ENCODE measurements at regions not wholly inside any gene's neighbourhood (a gene's known extent, or its start where the extent isn't known, plus 50 kb on each side); places are given as distances from the start of the nearest gene placed in this dataset.

DNA sequence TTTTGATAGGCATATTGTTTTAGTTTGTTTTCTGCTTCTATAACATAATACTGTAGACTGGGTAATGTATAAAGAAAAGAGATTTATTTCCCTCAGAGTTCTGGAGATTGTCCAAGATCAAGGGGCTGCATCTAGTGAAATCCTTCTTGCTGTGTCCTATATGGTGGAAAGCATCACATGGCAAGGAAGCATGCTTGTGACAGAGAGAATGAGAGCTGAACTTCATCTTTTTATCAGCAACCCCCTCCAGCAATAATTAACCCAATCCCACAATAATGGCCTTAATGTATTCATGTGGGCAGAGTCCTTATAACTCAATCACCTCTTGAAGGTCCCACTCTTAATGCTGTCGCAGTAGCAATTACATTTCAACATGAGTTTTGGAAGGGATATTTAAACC, 141.4 kb downstream of the CENPW start:
- Mint-ChIP-seq H3K4me1 (peaks cover 4% of the 10 kb centered on the region), H3K4me3 (no peak overlapping the region), H3K27ac (no peak overlapping the region), H3K9me3 (peaks cover 14% of the 10 kb centered on the region), H3K36me3 (peaks cover 2% of the 10 kb centered on the region), H3K27me3 (ENCODE audit: low read depth) (no peaks in the 10 kb centered on the region)
- TF ChIP-seq, protein P1, sequence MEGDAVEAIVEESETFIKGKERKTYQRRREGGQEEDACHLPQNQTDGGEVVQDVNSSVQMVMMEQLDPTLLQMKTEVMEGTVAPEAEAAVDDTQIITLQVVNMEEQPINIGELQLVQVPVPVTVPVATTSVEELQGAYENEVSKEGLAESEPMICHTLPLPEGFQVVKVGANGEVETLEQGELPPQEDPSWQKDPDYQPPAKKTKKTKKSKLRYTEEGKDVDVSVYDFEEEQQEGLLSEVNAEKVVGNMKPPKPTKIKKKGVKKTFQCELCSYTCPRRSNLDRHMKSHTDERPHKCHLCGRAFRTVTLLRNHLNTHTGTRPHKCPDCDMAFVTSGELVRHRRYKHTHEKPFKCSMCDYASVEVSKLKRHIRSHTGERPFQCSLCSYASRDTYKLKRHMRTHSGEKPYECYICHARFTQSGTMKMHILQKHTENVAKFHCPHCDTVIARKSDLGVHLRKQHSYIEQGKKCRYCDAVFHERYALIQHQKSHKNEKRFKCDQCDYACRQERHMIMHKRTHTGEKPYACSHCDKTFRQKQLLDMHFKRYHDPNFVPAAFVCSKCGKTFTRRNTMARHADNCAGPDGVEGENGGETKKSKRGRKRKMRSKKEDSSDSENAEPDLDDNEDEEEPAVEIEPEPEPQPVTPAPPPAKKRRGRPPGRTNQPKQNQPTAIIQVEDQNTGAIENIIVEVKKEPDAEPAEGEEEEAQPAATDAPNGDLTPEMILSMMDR (IDR thresholded peaks at IDR 0.05; ENCODE audit: unreplicated experiment): no peak
- no peak for DNase-seq (ENCODE audit: low spot score in 2 of 2, unreplicated experiment in 2 of 2)

DNA sequence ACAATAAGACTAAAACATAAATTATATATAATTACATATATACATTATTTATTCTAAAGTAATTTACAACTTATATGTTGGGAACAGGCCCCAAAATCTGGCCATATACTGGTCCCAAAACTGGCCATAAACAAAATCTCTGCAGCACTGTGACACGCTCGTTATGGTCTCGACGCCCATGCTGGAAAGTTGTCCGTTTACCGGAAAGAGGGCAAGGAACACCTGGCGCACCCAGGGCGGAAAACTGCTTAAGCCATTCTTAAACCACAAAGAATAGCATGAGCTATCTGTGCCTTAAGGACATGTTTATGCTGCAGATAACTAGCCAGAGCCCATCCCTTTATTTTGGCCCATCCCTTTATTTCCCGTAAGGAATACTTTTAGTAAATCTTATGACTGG, 164.9 kb downstream of the CENPW start:
- Mint-ChIP-seq H3K36me3 (peaks cover 11% of the 10 kb centered on the region), H3K27me3 (ENCODE audit: low read depth) (no peaks in the 10 kb centered on the region), H3K4me3 (no peak overlapping the region), H3K4me1 (peaks cover 2% of the 10 kb centered on the region), H3K9me3 (peaks cover 43% of the 10 kb centered on the region), H3K27ac (no peak overlapping the region)
- TF ChIP-seq, protein P1 (IDR thresholded peaks at IDR 0.05; ENCODE audit: unreplicated experiment): no peak
- no peak for DNase-seq (ENCODE audit: low spot score in 2 of 2, unreplicated experiment in 2 of 2)

DNA sequence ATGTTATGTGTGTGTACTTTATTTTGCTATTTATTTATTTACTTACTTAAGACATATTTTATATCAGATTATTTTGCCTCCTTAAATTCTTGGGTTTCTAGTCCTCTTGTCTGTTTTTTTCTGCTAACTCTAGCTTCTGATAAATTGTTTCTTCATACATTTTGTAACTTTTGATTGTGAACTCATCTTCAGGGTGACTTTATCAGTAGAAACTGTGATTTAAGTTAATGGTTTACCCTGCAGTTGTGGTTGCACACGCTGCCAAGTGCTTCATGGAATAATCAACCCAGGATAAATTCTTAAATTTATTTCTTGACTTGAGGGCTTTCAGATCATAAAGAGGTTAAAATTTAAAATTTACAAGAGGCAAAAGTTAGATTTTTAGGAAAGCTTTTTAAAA, 173.3 kb downstream of the CENPW start:
- Mint-ChIP-seq H3K4me3 (no peak overlapping the region), H3K27me3 (ENCODE audit: low read depth) (no peaks in the 10 kb centered on the region), H3K9me3 (peaks cover 33% of the 10 kb centered on the region), H3K27ac (no peak overlapping the region), H3K4me1 (no peaks in the 10 kb centered on the region), H3K36me3 (peaks cover 8% of the 10 kb centered on the region)
- TF ChIP-seq, protein P1 (IDR thresholded peaks at IDR 0.05; ENCODE audit: unreplicated experiment): no peak
- no peak for DNase-seq (ENCODE audit: low spot score in 2 of 2, unreplicated experiment in 2 of 2)

DNA sequence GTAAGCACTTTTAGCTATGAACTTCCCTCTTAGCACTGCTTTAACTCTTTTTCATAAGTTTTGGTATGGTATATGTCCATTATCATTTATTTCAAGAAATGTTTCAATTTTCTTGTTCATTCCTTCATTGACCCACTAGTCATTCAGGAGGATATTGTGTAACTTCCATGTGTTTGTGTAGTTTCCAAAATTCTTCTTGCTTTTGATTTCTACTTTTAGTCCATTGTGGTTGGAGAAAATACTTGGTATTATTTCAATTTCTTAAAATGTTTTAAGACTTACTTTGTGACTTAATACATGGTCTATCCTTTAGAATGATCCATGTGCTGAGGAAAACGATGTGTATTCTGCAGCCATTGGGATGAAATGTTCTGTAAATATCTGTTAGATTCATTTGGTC, 176.5 kb downstream of the CENPW start:
- Mint-ChIP-seq H3K27me3 (ENCODE audit: low read depth) (no peaks in the 10 kb centered on the region), H3K9me3 (peaks cover 26% of the 10 kb centered on the region), H3K27ac (no peak overlapping the region), H3K4me3 (no peak overlapping the region), H3K4me1 (no peaks in the 10 kb centered on the region), H3K36me3 (peaks cover 3% of the 10 kb centered on the region)
- TF ChIP-seq, protein P1 (IDR thresholded peaks at IDR 0.05; ENCODE audit: unreplicated experiment): no peak
- DNase-seq (ENCODE audit: low spot score in 2 of 2, unreplicated experiment in 2 of 2): no peak

DNA sequence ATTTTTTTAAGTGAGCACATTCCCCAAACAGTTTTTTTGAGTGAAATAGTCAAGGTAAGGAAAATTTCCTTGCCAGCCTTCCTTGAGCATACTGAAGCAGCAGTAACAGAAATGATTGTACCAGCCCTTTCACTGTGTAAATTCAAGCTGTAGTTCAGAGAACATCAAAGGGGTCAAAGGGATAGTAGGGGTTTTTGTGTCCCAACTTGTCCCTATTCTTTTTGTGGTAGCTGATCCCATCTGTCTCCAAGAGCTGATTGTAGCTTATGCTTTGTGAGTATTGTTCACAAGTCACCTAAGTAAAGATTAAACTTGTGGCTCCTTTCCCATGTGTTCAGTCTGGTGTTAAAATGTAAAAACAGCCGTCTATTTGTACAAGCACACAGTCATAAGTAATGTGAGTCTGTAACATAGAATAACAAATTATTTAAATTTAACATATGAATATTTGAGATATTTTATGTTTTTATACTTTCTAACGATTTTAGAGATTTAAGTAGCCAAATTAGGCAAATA, 185.0 kb downstream of the CENPW start:
- peaks cover 5% of the 10 kb centered on the region for H3K9me3 Mint-ChIP-seq
- H3K27me3 Mint-ChIP-seq (ENCODE audit: low read depth): no peaks in the 10 kb centered on the region
- peaks cover 28% of the 10 kb centered on the region for H3K4me1 Mint-ChIP-seq
- peaks cover 3% of the 10 kb centered on the region for H3K36me3 Mint-ChIP-seq
- no peak overlapping the region for H3K27ac Mint-ChIP-seq
- DNase-seq (ENCODE audit: low spot score in 2 of 2, unreplicated experiment in 2 of 2): no peak
- TF ChIP-seq, protein P1 (IDR thresholded peaks at IDR 0.05; ENCODE audit: unreplicated experiment): no peak
- no peak overlapping the region for H3K4me3 Mint-ChIP-seq

DNA sequence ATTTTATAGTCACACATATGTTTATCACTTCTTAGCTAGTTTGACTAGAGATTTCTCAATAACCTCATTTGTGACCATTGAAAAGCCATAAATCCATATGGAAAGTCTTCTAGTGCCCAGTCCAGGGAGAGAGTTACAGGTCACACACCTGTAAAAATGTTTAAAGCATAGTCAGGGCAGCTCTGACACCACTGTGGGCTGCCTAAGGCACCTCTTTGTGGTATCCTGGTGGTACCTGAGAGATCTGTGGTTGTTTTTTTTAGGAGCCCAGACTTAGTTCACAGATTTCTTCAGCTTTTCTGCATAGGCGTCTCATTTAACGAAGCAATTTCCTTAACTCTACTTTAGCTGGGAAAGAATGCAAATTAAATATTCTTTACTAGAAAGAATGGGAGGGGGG, 186.6 kb downstream of the CENPW start:
- peaks cover 39% of the 10 kb centered on the region for H3K4me1 Mint-ChIP-seq
- no peaks in the 10 kb centered on the region for H3K27me3 Mint-ChIP-seq (ENCODE audit: low read depth)
- H3K4me3 Mint-ChIP-seq: no peak overlapping the region
- H3K9me3 Mint-ChIP-seq: no peaks in the 10 kb centered on the region
- DNase-seq (ENCODE audit: low spot score in 2 of 2, unreplicated experiment in 2 of 2): no peak
- TF ChIP-seq, protein P1 (IDR thresholded peaks at IDR 0.05; ENCODE audit: unreplicated experiment): no peak
- H3K36me3 Mint-ChIP-seq: no peaks in the 10 kb centered on the region
- H3K27ac Mint-ChIP-seq: no peak overlapping the region

All from mesothelial cell of epicardium (in vitro differentiated cells).